CD14-positive monocyte (primary cell): ENCODE measurements at regions not wholly inside any gene's neighbourhood (a gene's known extent, or its start where the extent isn't known, plus 50 kb on each side); places are given as distances from the start of the nearest gene placed in this dataset.

ENCODE experiments used
- DNase-seq, 3 donors: peaks; one replicate each; pipeline ENCODE4 v3.0.0-alpha.2; 2011 to 2022
- H2AFZ ChIP-seq: 2 replicates; pipeline ENCODE4 v1.6.0; 2012; ENCODE audit warnings: mild to moderate bottlenecking, low read depth, low read length, inconsistent platforms; ENCODE audit not compliant: insufficient read depth, poor library complexity, severe bottlenecking
- H3K27ac ChIP-seq, 2 donors: 1 replicate in 1 of 2; 2 replicates in 1 of 2; pipeline ENCODE4 v1.5.1; 2012 to 2013; ENCODE audit warnings: low read length in 2 of 2, control low read depth in 1 of 2, inconsistent platforms in 1 of 2, low read depth in 1 of 2, mild to moderate bottlenecking in 1 of 2
- H3K27me3 ChIP-seq, 2 donors: one replicate each; pipeline versions ENCODE4 v1.6.0 to v1.6.1; 2011 to 2013; ENCODE audit warnings: low read length in 2 of 2; ENCODE audit not compliant: control insufficient read depth in 2 of 2, insufficient read depth in 2 of 2
- H3K36me3 ChIP-seq, 2 donors: replicated peaks in 1 of 2; 1 replicate in 1 of 2; 2 replicates in 1 of 2; pipeline versions ENCODE4 v1.5.1 to v1.6.1; 2012 to 2013; ENCODE audit warnings: low read length in 2 of 2, control low read depth in 1 of 2, inconsistent platforms in 1 of 2, mild to moderate bottlenecking in 1 of 2; ENCODE audit not compliant: insufficient read depth in 2 of 2, control insufficient read depth in 1 of 2
- H3K4me1 ChIP-seq, 2 donors: 1 replicate in 1 of 2; 2 replicates in 1 of 2; pipeline versions ENCODE4 v1.5.1 to v1.6.1; 2012 to 2013; ENCODE audit warnings: low read length in 2 of 2, control low read depth in 1 of 2, inconsistent platforms in 1 of 2, mild to moderate bottlenecking in 1 of 2, moderate library complexity in 1 of 2; ENCODE audit not compliant: insufficient read depth in 2 of 2, control insufficient read depth in 1 of 2
- H3K4me2 ChIP-seq: replicated peaks from 2 replicates; pipeline ENCODE3; 2012; ENCODE audit warnings: low read length, moderate library complexity, mild to moderate bottlenecking; ENCODE audit not compliant: poor library complexity, severe bottlenecking; ENCODE audit errors: extremely low read depth
- H3K4me3 ChIP-seq, 3 experiments: fragments of 200-600 bp in 1 of 3; sonication (generic) in 1 of 3; replicated peaks in 1 of 3; 1 replicate in 2 of 3; 2 replicates in 1 of 3; pipeline ENCODE4 v1.5.1; 2011 to 2013; ENCODE audit warnings: low read length in 3 of 3, mild to moderate bottlenecking in 3 of 3, control low read depth in 2 of 3, low read depth in 2 of 3, inconsistent platforms in 1 of 3, moderate library complexity in 1 of 3
- H3K79me2 ChIP-seq: 2 replicates; pipeline ENCODE4 v1.6.0; 2012; ENCODE audit warnings: mild to moderate bottlenecking, control low read depth, inconsistent platforms, low read length, moderate library complexity; ENCODE audit not compliant: insufficient read depth
- H3K9ac ChIP-seq: 2 replicates; pipeline ENCODE4 v1.6.0; 2017; ENCODE audit warnings: low read length, mild to moderate bottlenecking; ENCODE audit not compliant: insufficient read depth, poor library complexity, severe bottlenecking
- H3K9me3 ChIP-seq, 2 donors: replicated peaks in 1 of 2; 1 replicate in 1 of 2; 2 replicates in 1 of 2; pipeline versions ENCODE4 v1.5.1 to v1.6.1; 2012 to 2013; ENCODE audit warnings: low read length in 2 of 2, control low read depth in 1 of 2; ENCODE audit not compliant: control insufficient read depth in 1 of 2, insufficient read depth in 1 of 2
- H4K20me1 ChIP-seq: 2 replicates; pipeline ENCODE4 v1.6.0; 2012; ENCODE audit warnings: mild to moderate bottlenecking, low read length, control low read depth, moderate library complexity; ENCODE audit not compliant: insufficient read depth
- H3K27ac Mint-ChIP-seq, 7 donors: one replicate each; pipeline ENCODE4 v1.8.0; 2020; ENCODE audit warnings: mild to moderate bottlenecking in 7 of 7, mixed read lengths in 7 of 7, moderate library complexity in 6 of 7, inconsistent platforms in 2 of 7
- H3K27me3 Mint-ChIP-seq, 3 donors: one replicate each; pipeline ENCODE4 v1.8.0; 2021 to 2022; ENCODE audit warnings: low read depth in 3 of 3, mild to moderate bottlenecking in 3 of 3, mixed read lengths in 3 of 3, moderate library complexity in 3 of 3, inconsistent platforms in 1 of 3
- H3K36me3 Mint-ChIP-seq, 2 donors: one replicate each; pipeline ENCODE4 v1.8.0; 2020; ENCODE audit warnings: mixed read lengths in 2 of 2, inconsistent platforms in 1 of 2, mild to moderate bottlenecking in 1 of 2
- H3K4me1 Mint-ChIP-seq: one replicate; pipeline ENCODE4 v1.8.0; 2020; ENCODE audit warnings: mild to moderate bottlenecking, mixed read lengths
- H3K4me3 Mint-ChIP-seq, 2 donors: one replicate each; pipeline ENCODE4 v1.8.0; 2020; ENCODE audit warnings: mild to moderate bottlenecking in 2 of 2, mixed read lengths in 2 of 2, moderate library complexity in 1 of 2
- H3K9me3 Mint-ChIP-seq, 7 donors: one replicate each; pipeline ENCODE4 v1.8.0; 2020 to 2022; ENCODE audit warnings: mixed read lengths in 7 of 7, mild to moderate bottlenecking in 6 of 7, moderate library complexity in 6 of 7, inconsistent platforms in 2 of 7
- WGBS: methylation state at CpG from one replicate; pipeline ENCODE4 v1.1.5; 2013; ENCODE audit warnings: missing lambda C conversion rate; ENCODE audit not compliant: insufficient coverage; 5-methylcytosine and 5-hydroxymethylcytosine counted together
- intact Hi-C, 2 donors: fragments of 100-400 bp; cut with micrococcal nuclease; formaldehyde crosslinking; loops; one replicate each; pipeline versions ENCODE4 v1.15.0 to v1.15.1; 2023
- TF ChIP-seq, protein P1 (sequence below): fragments of 200-600 bp; IDR thresholded peaks from one replicate; pipeline ENCODE4 v1.8.0; 2022; ENCODE audit warnings: antibody characterized with exemption, mild to moderate bottlenecking

DNA sequence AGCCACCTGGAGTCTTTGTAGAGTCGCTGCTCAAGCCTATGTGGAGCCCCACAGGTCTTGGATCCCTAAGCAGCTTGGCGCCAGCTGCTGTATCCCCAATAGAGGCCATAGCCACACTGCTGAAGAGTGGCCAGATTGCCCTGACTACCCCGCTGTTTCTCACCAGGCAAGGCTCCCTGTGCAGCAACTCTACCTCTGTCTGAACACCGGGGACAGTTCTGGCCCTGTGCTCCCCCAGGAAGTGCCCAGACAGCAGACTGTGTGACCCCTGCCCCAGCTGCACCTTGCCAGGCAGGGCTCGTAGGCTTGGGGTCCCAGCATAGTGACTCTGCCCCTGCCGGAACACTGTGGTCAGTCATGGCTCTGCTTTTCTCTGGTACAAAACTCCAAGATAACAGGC lies 53.5 kb upstream of the GALNT13 start:
- 81% methylated on average over 6 of the region's 6 CpGs for WGBS
- no peaks in the 10 kb centered on the region for H3K36me3 Mint-ChIP-seq

DNA sequence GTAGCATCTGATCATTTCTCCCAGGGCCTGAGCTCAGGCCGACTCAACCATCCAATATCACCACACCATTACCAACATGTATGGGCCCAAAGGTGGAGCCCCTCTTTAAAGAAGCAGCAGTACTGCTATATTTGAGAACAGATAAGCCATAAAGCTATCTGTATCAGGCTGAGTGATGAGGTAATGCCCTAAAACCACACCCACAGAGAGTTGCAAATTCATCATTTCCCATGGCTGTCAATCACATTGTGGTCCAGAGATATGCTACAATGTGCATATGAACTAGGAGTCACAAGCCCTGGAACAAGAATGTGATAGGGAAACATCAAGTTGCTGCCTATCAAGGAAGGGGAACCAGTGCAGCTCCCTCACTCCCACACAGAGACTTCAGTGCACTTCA lies 52.6 kb upstream of the GALNT13 start:
- H4K20me1 ChIP-seq, result no peaks in the 10 kb centered on the region
- H3K9ac ChIP-seq, result no peak overlapping the region
- no peaks in the 10 kb centered on the region for H3K79me2 ChIP-seq
- no peak overlapping the region for H3K4me3 ChIP-seq
- H2AFZ ChIP-seq, result no peak overlapping the region
- peaks cover 8 to 15% of the 10 kb centered on the region in 2 donors for H3K9me3 ChIP-seq
- peaks cover 4 to 21% (median 9%) of the 10 kb centered on the region in 7 donors for H3K9me3 Mint-ChIP-seq
- no peak for DNase-seq
- 100% methylated on average over 1 of the region's 1 CpG for WGBS
- TF ChIP-seq, protein P1, sequence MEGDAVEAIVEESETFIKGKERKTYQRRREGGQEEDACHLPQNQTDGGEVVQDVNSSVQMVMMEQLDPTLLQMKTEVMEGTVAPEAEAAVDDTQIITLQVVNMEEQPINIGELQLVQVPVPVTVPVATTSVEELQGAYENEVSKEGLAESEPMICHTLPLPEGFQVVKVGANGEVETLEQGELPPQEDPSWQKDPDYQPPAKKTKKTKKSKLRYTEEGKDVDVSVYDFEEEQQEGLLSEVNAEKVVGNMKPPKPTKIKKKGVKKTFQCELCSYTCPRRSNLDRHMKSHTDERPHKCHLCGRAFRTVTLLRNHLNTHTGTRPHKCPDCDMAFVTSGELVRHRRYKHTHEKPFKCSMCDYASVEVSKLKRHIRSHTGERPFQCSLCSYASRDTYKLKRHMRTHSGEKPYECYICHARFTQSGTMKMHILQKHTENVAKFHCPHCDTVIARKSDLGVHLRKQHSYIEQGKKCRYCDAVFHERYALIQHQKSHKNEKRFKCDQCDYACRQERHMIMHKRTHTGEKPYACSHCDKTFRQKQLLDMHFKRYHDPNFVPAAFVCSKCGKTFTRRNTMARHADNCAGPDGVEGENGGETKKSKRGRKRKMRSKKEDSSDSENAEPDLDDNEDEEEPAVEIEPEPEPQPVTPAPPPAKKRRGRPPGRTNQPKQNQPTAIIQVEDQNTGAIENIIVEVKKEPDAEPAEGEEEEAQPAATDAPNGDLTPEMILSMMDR, result no peak
- H3K4me1 ChIP-seq, result no peaks in the 10 kb centered on the region
- H3K27me3 Mint-ChIP-seq, result peaks cover 0 to 3% (median 2%) of the 10 kb centered on the region in 3 donors
- no peaks in the 10 kb centered on the region for H3K36me3 Mint-ChIP-seq
- H3K36me3 ChIP-seq, result no peaks in the 10 kb centered on the region
- no peak overlapping the region for H3K27ac Mint-ChIP-seq
- intact Hi-C loops, result no loop called here
- no peaks in the 10 kb centered on the region for H3K27me3 ChIP-seq
- H3K27ac ChIP-seq, result no peak overlapping the region
- H3K4me3 Mint-ChIP-seq, result no peak overlapping the region
- no peaks in the 10 kb centered on the region for H3K4me1 Mint-ChIP-seq
- H3K4me2 ChIP-seq, result no peak overlapping the region

More for the DNA sequence above, 53.5 kb upstream of the GALNT13 start:
- Mint-ChIP-seq H3K27me3 (peaks cover 0 to 3% (median 2%) of the 10 kb centered on the region in 3 donors), H3K4me1 (no peaks in the 10 kb centered on the region), H3K9me3 (peaks cover 4 to 19% (median 9%) of the 10 kb centered on the region in 7 donors), H3K4me3 (no peak overlapping the region), H3K27ac (no peak overlapping the region)
- Histone ChIP-seq H3K4me1 (no peaks in the 10 kb centered on the region), H3K9me3 (peaks cover 8 to 15% of the 10 kb centered on the region in 2 donors), H3K27me3 (no peaks in the 10 kb centered on the region), H3K36me3 (no peaks in the 10 kb centered on the region), H3K4me3 (no peak overlapping the region), H2AFZ (no peak overlapping the region), H3K9ac (no peak overlapping the region), H3K27ac (no peak overlapping the region), H3K79me2 (no peaks in the 10 kb centered on the region), H4K20me1 (no peaks in the 10 kb centered on the region), H3K4me2 (no peak overlapping the region)
- TF ChIP-seq, protein P1, result no peak
- no peak for DNase-seq
- intact Hi-C loops, result no loop called here
